ENCODE measurements at regions not wholly inside any gene's neighbourhood (a gene's known extent, or its start where the extent isn't known, plus 50 kb on each side); places are given as distances from the start of the nearest gene placed in this dataset.

GRCh38 chr1:232529747-232530146 is 100.2 kb downstream of the SIPA1L2 start:
- CTCF ChIA-PET: no interaction called here
- no peak for DNase-seq (ENCODE audit: low read depth, low spot score)
- FAIRE-seq: no peak

More at GRCh38 chr1:232529747-232530146, 100.2 kb downstream of the SIPA1L2 start:
- POLR2A ChIA-PET: no interaction called here
- Histone ChIP-seq H3K36me3 (ENCODE audit: control insufficient read depth in 2 of 2, extremely low read depth in 1 of 2, insufficient read depth in 2 of 2, low read length in 2 of 2) (no peaks in the 10 kb centered on the region), H3K27ac (ENCODE audit: insufficient read depth, low read depth, low read length) (no peak overlapping the region), H3K9me3 (replicated peaks; ENCODE audit: control insufficient read depth, insufficient read depth, low read length) (no peaks in the 10 kb centered on the region), H3K4me3 (replicated peaks in 1 of 3; ENCODE audit: insufficient read depth in 1 of 3, low read depth in 1 of 3, low read length in 3 of 3) (no peak overlapping the region), H3K27me3 (ENCODE audit: control insufficient read depth in 2 of 2, insufficient read depth in 2 of 2, low read length in 2 of 2) (no peaks in the 10 kb centered on the region), H3K4me2 (ENCODE audit: insufficient read depth, low read length) (no peak overlapping the region), H3K9me1 (replicated peaks; ENCODE audit: control insufficient read depth, extremely low read depth, insufficient read depth, low read length) (no peaks in the 10 kb centered on the region), H3K4me1 (ENCODE audit: control insufficient read depth, extremely low read depth, insufficient read depth, low read length) (no peaks in the 10 kb centered on the region), H3K79me2 (ENCODE audit: control insufficient read depth, insufficient read depth, low read length) (no peaks in the 10 kb centered on the region), H2AFZ (ENCODE audit: low read depth, low read length) (no peak overlapping the region), H3K9ac (replicated peaks; ENCODE audit: extremely low read depth, insufficient read depth, low read length) (no peak overlapping the region), H4K20me1 (replicated peaks; ENCODE audit: control insufficient read depth, extremely low read depth, insufficient read depth, low read length) (no peaks in the 10 kb centered on the region)
- TF ChIP-seq, protein P1, sequence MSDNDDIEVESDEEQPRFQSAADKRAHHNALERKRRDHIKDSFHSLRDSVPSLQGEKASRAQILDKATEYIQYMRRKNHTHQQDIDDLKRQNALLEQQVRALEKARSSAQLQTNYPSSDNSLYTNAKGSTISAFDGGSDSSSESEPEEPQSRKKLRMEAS (IDR thresholded peaks at IDR 0.05; ENCODE audit: insufficient read depth, insufficient read length): no peak
- TF ChIP-seq FOS (IDR thresholded peaks at IDR 0.05; ENCODE audit: borderline replicate concordance, insufficient read depth, low read length) (no peak), GATA2 (IDR thresholded peaks at IDR 0.05; ENCODE audit: insufficient read depth, insufficient read length, low read depth, low read length) (no peak), POLR2AphosphoS5 (IDR thresholded peaks at IDR 0.05; ENCODE audit: insufficient read depth, low read depth, low read length) (no peak), MYC (IDR thresholded peaks at IDR 0.05; ENCODE audit: low read depth, low read length) (no peak), EZH2 (IDR thresholded peaks at IDR 0.05; ENCODE audit: borderline replicate concordance, low read depth, low read length, severe bottlenecking) (no peak), JUN (IDR thresholded peaks at IDR 0.05; ENCODE audit: borderline replicate concordance, insufficient read depth, insufficient read length, low read depth) (no peak), POLR2A (IDR thresholded peaks at IDR 0.05; ENCODE audit: low read depth, low read length) (no peak)
- TF ChIP-seq, protein P2, sequence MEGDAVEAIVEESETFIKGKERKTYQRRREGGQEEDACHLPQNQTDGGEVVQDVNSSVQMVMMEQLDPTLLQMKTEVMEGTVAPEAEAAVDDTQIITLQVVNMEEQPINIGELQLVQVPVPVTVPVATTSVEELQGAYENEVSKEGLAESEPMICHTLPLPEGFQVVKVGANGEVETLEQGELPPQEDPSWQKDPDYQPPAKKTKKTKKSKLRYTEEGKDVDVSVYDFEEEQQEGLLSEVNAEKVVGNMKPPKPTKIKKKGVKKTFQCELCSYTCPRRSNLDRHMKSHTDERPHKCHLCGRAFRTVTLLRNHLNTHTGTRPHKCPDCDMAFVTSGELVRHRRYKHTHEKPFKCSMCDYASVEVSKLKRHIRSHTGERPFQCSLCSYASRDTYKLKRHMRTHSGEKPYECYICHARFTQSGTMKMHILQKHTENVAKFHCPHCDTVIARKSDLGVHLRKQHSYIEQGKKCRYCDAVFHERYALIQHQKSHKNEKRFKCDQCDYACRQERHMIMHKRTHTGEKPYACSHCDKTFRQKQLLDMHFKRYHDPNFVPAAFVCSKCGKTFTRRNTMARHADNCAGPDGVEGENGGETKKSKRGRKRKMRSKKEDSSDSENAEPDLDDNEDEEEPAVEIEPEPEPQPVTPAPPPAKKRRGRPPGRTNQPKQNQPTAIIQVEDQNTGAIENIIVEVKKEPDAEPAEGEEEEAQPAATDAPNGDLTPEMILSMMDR (IDR thresholded peaks at IDR 0.05; ENCODE audit: extremely low read depth in 1 of 2, insufficient read depth in 1 of 2, low read depth in 1 of 2, low read length in 2 of 2): no peak
- BruUV-seq (replicated peaks): no TSS peak
- dilution Hi-C loops (cut with MboI; ENCODE audit: extremely low pct_ligation_motif_present, low sequenced_read_pairs) (no loop called here), intact Hi-C loops (cut with micrococcal nuclease) (no loop called here)

Measured in endothelial cell of umbilical vein (primary cell).